ENCODE measurements at regions not wholly inside any gene's neighbourhood (a gene's known extent, or its start where the extent isn't known, plus 50 kb on each side); places are given as distances from the start of the nearest gene placed in this dataset.

GRCh38 chr10:24132741-24133140 lies 76.2 kb upstream of the KIAA1217 start:
- Histone ChIP-seq H3K4ac (ENCODE audit: low read depth in 1 of 2, low read length in 2 of 2) (no peak overlapping the region), H3K4me1 (ENCODE audit: control insufficient read depth, insufficient read depth, low read depth, low read length) (no peaks in the 10 kb centered on the region), H4K8ac (ENCODE audit: low read length) (no peak overlapping the region), H3K18ac (ENCODE audit: low read depth in 1 of 2, low read length in 2 of 2) (no peak overlapping the region), H3K79me1 (replicated peaks; ENCODE audit: low read length, poor library complexity, severe bottlenecking) (no peaks in the 10 kb centered on the region), H2BK5ac (ENCODE audit: low read depth, low read length, poor library complexity, severe bottlenecking) (no peak overlapping the region), H3K27me3 (ENCODE audit: control insufficient read depth in 1 of 2, insufficient read depth in 1 of 2, low read length in 2 of 2) (no peaks in the 10 kb centered on the region), H2AK5ac (ENCODE audit: low read length, severe bottlenecking) (no peak overlapping the region), H2BK12ac (ENCODE audit: low read length in 2 of 2) (no peak overlapping the region), H3K14ac (ENCODE audit: low read length in 2 of 2) (no peak overlapping the region), H3K9me3 (ENCODE audit: control insufficient read depth, low read length) (peaks cover 4% of the 10 kb centered on the region), H4K91ac (ENCODE audit: low read length) (no peak overlapping the region), H3K36me3 (ENCODE audit: control insufficient read depth in 1 of 2, insufficient read depth in 2 of 2, low read depth in 1 of 2, low read length in 2 of 2) (no peaks in the 10 kb centered on the region), H2BK120ac (ENCODE audit: low read depth, low read length) (no peak overlapping the region), H3K23ac (ENCODE audit: low read length in 2 of 2) (no peak overlapping the region), H2AFZ (ENCODE audit: low read depth, low read length) (no peak overlapping the region), H3K4me2 (ENCODE audit: low read length, poor library complexity, severe bottlenecking) (no peak overlapping the region), H3K4me3 (ENCODE audit: insufficient read depth in 1 of 2, low read depth in 1 of 2, low read length in 2 of 2) (no peak overlapping the region), H3K27ac (ENCODE audit: low read length, poor library complexity, severe bottlenecking) (no peak overlapping the region), H2BK15ac (ENCODE audit: low read depth, poor library complexity, severe bottlenecking) (no peak overlapping the region), H3K9ac (ENCODE audit: low read length) (peak overlapping the region; percentile 18)
- DNase-seq, result no peak
- 75% methylated on average over 3 of the region's 3 CpGs for WGBS

- Histone ChIP-seq H3K18ac (ENCODE audit: low read depth in 1 of 2, low read length in 2 of 2) (no peak overlapping the region), H2BK5ac (ENCODE audit: low read depth, low read length, poor library complexity, severe bottlenecking) (no peak overlapping the region), H4K91ac (ENCODE audit: low read length) (no peak overlapping the region), H3K9me3 (ENCODE audit: control insufficient read depth, low read length) (peaks cover 4% of the 10 kb centered on the region), H3K23ac (ENCODE audit: low read length in 2 of 2) (no peak overlapping the region), H3K36me3 (ENCODE audit: control insufficient read depth in 1 of 2, insufficient read depth in 2 of 2, low read depth in 1 of 2, low read length in 2 of 2) (no peaks in the 10 kb centered on the region), H2AK5ac (ENCODE audit: low read length, severe bottlenecking) (no peak overlapping the region), H3K4me2 (ENCODE audit: low read length, poor library complexity, severe bottlenecking) (no peak overlapping the region), H3K27me3 (ENCODE audit: control insufficient read depth in 1 of 2, insufficient read depth in 1 of 2, low read length in 2 of 2) (no peaks in the 10 kb centered on the region), H3K4me1 (ENCODE audit: control insufficient read depth, insufficient read depth, low read depth, low read length) (no peaks in the 10 kb centered on the region), H2AFZ (ENCODE audit: low read depth, low read length) (no peak overlapping the region), H3K9ac (ENCODE audit: low read length) (no peak overlapping the region), H3K4me3 (ENCODE audit: insufficient read depth in 1 of 2, low read depth in 1 of 2, low read length in 2 of 2) (no peak overlapping the region), H3K79me1 (replicated peaks; ENCODE audit: low read length, poor library complexity, severe bottlenecking) (no peaks in the 10 kb centered on the region), H2BK12ac (ENCODE audit: low read length in 2 of 2) (no peak overlapping the region), H3K14ac (ENCODE audit: low read length in 2 of 2) (no peak overlapping the region), H4K8ac (ENCODE audit: low read length) (no peak overlapping the region), H3K4ac (ENCODE audit: low read depth in 1 of 2, low read length in 2 of 2) (no peak overlapping the region), H2BK15ac (ENCODE audit: low read depth, poor library complexity, severe bottlenecking) (no peak overlapping the region), H2BK120ac (ENCODE audit: low read depth, low read length) (no peak overlapping the region), H3K27ac (ENCODE audit: low read length, poor library complexity, severe bottlenecking) (no peak overlapping the region)
- 68% methylated on average over 1 of the region's 1 CpG for WGBS
- DNase-seq, result no peak
These were observed 75.1 kb upstream of the KIAA1217 start for GRCh38 chr10:24133835-24134234.

GRCh38 chr10:24136070-24136469 lies 72.9 kb upstream of the KIAA1217 start:
- H3K4me3 ChIP-seq (ENCODE audit: insufficient read depth in 1 of 2, low read depth in 1 of 2, low read length in 2 of 2), result no peak overlapping the region
- no peak overlapping the region for H2AK5ac ChIP-seq (ENCODE audit: low read length, severe bottlenecking)
- H3K79me1 ChIP-seq (replicated peaks; ENCODE audit: low read length, poor library complexity, severe bottlenecking), result no peaks in the 10 kb centered on the region
- H4K8ac ChIP-seq (ENCODE audit: low read length), result no peak overlapping the region
- H3K9ac ChIP-seq (ENCODE audit: low read length), result no peak overlapping the region
- no peaks in the 10 kb centered on the region for H3K36me3 ChIP-seq (ENCODE audit: control insufficient read depth in 1 of 2, insufficient read depth in 2 of 2, low read depth in 1 of 2, low read length in 2 of 2)
- H2BK5ac ChIP-seq (ENCODE audit: low read depth, low read length, poor library complexity, severe bottlenecking), result no peak overlapping the region
- H3K4me2 ChIP-seq (ENCODE audit: low read length, poor library complexity, severe bottlenecking), result no peak overlapping the region
- no peak overlapping the region for H3K27ac ChIP-seq (ENCODE audit: low read length, poor library complexity, severe bottlenecking)
- no peak overlapping the region for H2BK120ac ChIP-seq (ENCODE audit: low read depth, low read length)
- H3K4ac ChIP-seq (ENCODE audit: low read depth in 1 of 2, low read length in 2 of 2), result no peak overlapping the region
- no peak overlapping the region for H4K91ac ChIP-seq (ENCODE audit: low read length)
- DNase-seq, result no peak
- no peak overlapping the region for H2BK15ac ChIP-seq (ENCODE audit: low read depth, poor library complexity, severe bottlenecking)
- no peak overlapping the region for H2AFZ ChIP-seq (ENCODE audit: low read depth, low read length)
- 71% methylated on average over 4 of the region's 4 CpGs for WGBS
- no peaks in the 10 kb centered on the region for H3K4me1 ChIP-seq (ENCODE audit: control insufficient read depth, insufficient read depth, low read depth, low read length)
- peaks cover 13% of the 10 kb centered on the region for H3K9me3 ChIP-seq (ENCODE audit: control insufficient read depth, low read length)
- no peak overlapping the region for H3K18ac ChIP-seq (ENCODE audit: low read depth in 1 of 2, low read length in 2 of 2)
- H3K27me3 ChIP-seq (ENCODE audit: control insufficient read depth in 1 of 2, insufficient read depth in 1 of 2, low read length in 2 of 2), result no peaks in the 10 kb centered on the region
- no peak overlapping the region for H2BK12ac ChIP-seq (ENCODE audit: low read length in 2 of 2)
- no peak overlapping the region for H3K23ac ChIP-seq (ENCODE audit: low read length in 2 of 2)
- H3K14ac ChIP-seq (ENCODE audit: low read length in 2 of 2), result no peak overlapping the region

- Histone ChIP-seq H2BK120ac (ENCODE audit: low read depth, low read length) (no peak overlapping the region), H3K79me1 (replicated peaks; ENCODE audit: low read length, poor library complexity, severe bottlenecking) (no peaks in the 10 kb centered on the region), H3K4me3 (ENCODE audit: insufficient read depth in 1 of 2, low read depth in 1 of 2, low read length in 2 of 2) (no peak overlapping the region), H3K4ac (ENCODE audit: low read depth in 1 of 2, low read length in 2 of 2) (no peak overlapping the region), H2BK15ac (ENCODE audit: low read depth, poor library complexity, severe bottlenecking) (no peak overlapping the region), H4K91ac (ENCODE audit: low read length) (no peak overlapping the region), H4K8ac (ENCODE audit: low read length) (no peak overlapping the region), H3K23ac (ENCODE audit: low read length in 2 of 2) (no peak overlapping the region), H3K9ac (ENCODE audit: low read length) (no peak overlapping the region), H3K4me2 (ENCODE audit: low read length, poor library complexity, severe bottlenecking) (no peak overlapping the region), H3K36me3 (ENCODE audit: control insufficient read depth in 1 of 2, insufficient read depth in 2 of 2, low read depth in 1 of 2, low read length in 2 of 2) (no peaks in the 10 kb centered on the region), H2AFZ (ENCODE audit: low read depth, low read length) (no peak overlapping the region), H3K4me1 (ENCODE audit: control insufficient read depth, insufficient read depth, low read depth, low read length) (no peaks in the 10 kb centered on the region), H3K27me3 (ENCODE audit: control insufficient read depth in 1 of 2, insufficient read depth in 1 of 2, low read length in 2 of 2) (no peaks in the 10 kb centered on the region), H3K18ac (ENCODE audit: low read depth in 1 of 2, low read length in 2 of 2) (no peak overlapping the region), H3K9me3 (ENCODE audit: control insufficient read depth, low read length) (no peaks in the 10 kb centered on the region), H2BK12ac (ENCODE audit: low read length in 2 of 2) (no peak overlapping the region), H3K27ac (ENCODE audit: low read length, poor library complexity, severe bottlenecking) (no peak overlapping the region), H2BK5ac (ENCODE audit: low read depth, low read length, poor library complexity, severe bottlenecking) (no peak overlapping the region), H2AK5ac (ENCODE audit: low read length, severe bottlenecking) (no peak overlapping the region), H3K14ac (ENCODE audit: low read length in 2 of 2) (no peak overlapping the region)
- WGBS, result 70% methylated on average over 6 of the region's 6 CpGs
- DNase-seq, result no peak
These were observed 61.6 kb upstream of the KIAA1217 start for GRCh38 chr10:24147321-24147720.
